ENCODE measurements at regions not wholly inside any gene's neighbourhood (a gene's known extent, or its start where the extent isn't known, plus 50 kb on each side); places are given as distances from the start of the nearest gene placed in this dataset.

- WGBS (ENCODE audit: low lambda C conversion rate, missing lambda C conversion rate), result 90% methylated on average over 2 of the region's 2 CpGs
- TF ChIP-seq EZH2phosphoT487 (IDR thresholded peaks at IDR 0.05; ENCODE audit: low read depth, severe bottlenecking, unreplicated experiment) (no peak), CTCF (IDR thresholded peaks at IDR 0.05; ENCODE audit: poor library complexity) (no peak), EZH2 (IDR thresholded peaks at IDR 0.05; ENCODE audit: borderline replicate concordance) (no peak)
- H4K20me1 ChIP-seq (ENCODE audit: insufficient read depth, poor library complexity, severe bottlenecking), result no peaks in the 10 kb centered on the region
- H3K4me2 ChIP-seq, result no peak overlapping the region
- no peaks in the 10 kb centered on the region for H3K4me1 ChIP-seq (ENCODE audit: insufficient read depth)
- H3K79me2 ChIP-seq, result no peaks in the 10 kb centered on the region
- DNase-seq (ENCODE audit: low spot score), result no peak
- no peaks in the 10 kb centered on the region for H3K36me3 ChIP-seq (replicated peaks; ENCODE audit: insufficient read depth, low read depth)
- H3K9me3 ChIP-seq (ENCODE audit: low read depth), result no peaks in the 10 kb centered on the region
- H3K27me3 ChIP-seq, result no peaks in the 10 kb centered on the region
- no peak overlapping the region for H3K4me3 ChIP-seq
- no peaks in the 10 kb centered on the region for H3K9me2 ChIP-seq (replicated peaks; ENCODE audit: insufficient read depth)
- H3K27ac ChIP-seq, result no peak overlapping the region
- no peak overlapping the region for H2AFZ ChIP-seq
Observed at GRCh38 chr13:85228692-85229091, 570.5 kb downstream of the SLITRK6 start.

- Histone ChIP-seq H3K27ac (peak overlapping the region; percentile 78), H3K9me3 (ENCODE audit: low read depth) (no peaks in the 10 kb centered on the region)
- WGBS (ENCODE audit: low lambda C conversion rate, missing lambda C conversion rate), result 67% methylated on average over 4 of the region's 4 CpGs
Observed at GRCh38 chr13:85223883-85224656, 575.1 kb downstream of the SLITRK6 start.

GRCh38 chr13:85216576-85216975 is 582.6 kb downstream of the SLITRK6 start:
- H3K9me3 ChIP-seq (ENCODE audit: low read depth), result no peaks in the 10 kb centered on the region
- H3K27ac ChIP-seq, result no peak overlapping the region
- no peaks in the 10 kb centered on the region for H3K36me3 ChIP-seq (replicated peaks; ENCODE audit: insufficient read depth, low read depth)
- no peak for DNase-seq (ENCODE audit: low spot score)
- H3K4me3 ChIP-seq, result no peak overlapping the region
- H3K4me1 ChIP-seq (ENCODE audit: insufficient read depth), result no peaks in the 10 kb centered on the region
- no peaks in the 10 kb centered on the region for H4K20me1 ChIP-seq (ENCODE audit: insufficient read depth, poor library complexity, severe bottlenecking)
- no peaks in the 10 kb centered on the region for H3K9me2 ChIP-seq (replicated peaks; ENCODE audit: insufficient read depth)
- no peak for TF ChIP-seq CTCF (IDR thresholded peaks at IDR 0.05; ENCODE audit: poor library complexity)
- no peak for TF ChIP-seq EZH2phosphoT487 (IDR thresholded peaks at IDR 0.05; ENCODE audit: low read depth, severe bottlenecking, unreplicated experiment)
- TF ChIP-seq EZH2 (IDR thresholded peaks at IDR 0.05; ENCODE audit: borderline replicate concordance), result no peak
- H3K4me2 ChIP-seq, result no peak overlapping the region
- H3K27me3 ChIP-seq, result no peaks in the 10 kb centered on the region
- H3K79me2 ChIP-seq, result no peaks in the 10 kb centered on the region
- no peak overlapping the region for H2AFZ ChIP-seq

More at GRCh38 chr13:85223883-85224656, 575.1 kb downstream of the SLITRK6 start:
- Histone ChIP-seq H3K4me1 (ENCODE audit: insufficient read depth) (no peaks in the 10 kb centered on the region), H2AFZ (no peak overlapping the region), H3K9me2 (replicated peaks; ENCODE audit: insufficient read depth) (no peaks in the 10 kb centered on the region), H3K27me3 (no peaks in the 10 kb centered on the region), H3K36me3 (replicated peaks; ENCODE audit: insufficient read depth, low read depth) (no peaks in the 10 kb centered on the region), H3K4me3 (no peak overlapping the region), H3K79me2 (no peaks in the 10 kb centered on the region), H3K4me2 (no peak overlapping the region), H4K20me1 (ENCODE audit: insufficient read depth, poor library complexity, severe bottlenecking) (no peaks in the 10 kb centered on the region)
- peak; percentile 6 for DNase-seq (ENCODE audit: low spot score)
- TF ChIP-seq EZH2 (IDR thresholded peaks at IDR 0.05; ENCODE audit: borderline replicate concordance) (no peak), CTCF (IDR thresholded peaks at IDR 0.05; ENCODE audit: poor library complexity) (no peak), EZH2phosphoT487 (IDR thresholded peaks at IDR 0.05; ENCODE audit: low read depth, severe bottlenecking, unreplicated experiment) (no peak)
